Neural progenitor cell (in vitro differentiated cells): ENCODE measurements at regions not wholly inside any gene's neighbourhood (a gene's known extent, or its start where the extent isn't known, plus 50 kb on each side); places are given as distances from the start of the nearest gene placed in this dataset.

ENCODE experiments used
- EZH2phosphoT487 ChIP-seq: fragments of 200-600 bp; sonication (generic); IDR thresholded peaks from 2 replicates; pipeline ENCODE4 v1.6.1; 2017; ENCODE audit warnings: antibody characterized with exemption
- TF ChIP-seq, protein P1 (sequence below): fragments of 200-600 bp; sonication (generic); IDR thresholded peaks from 2 replicates; pipeline ENCODE4 v1.5.1; 2017; ENCODE audit warnings: antibody characterized with exemption, mild to moderate bottlenecking

DNA sequence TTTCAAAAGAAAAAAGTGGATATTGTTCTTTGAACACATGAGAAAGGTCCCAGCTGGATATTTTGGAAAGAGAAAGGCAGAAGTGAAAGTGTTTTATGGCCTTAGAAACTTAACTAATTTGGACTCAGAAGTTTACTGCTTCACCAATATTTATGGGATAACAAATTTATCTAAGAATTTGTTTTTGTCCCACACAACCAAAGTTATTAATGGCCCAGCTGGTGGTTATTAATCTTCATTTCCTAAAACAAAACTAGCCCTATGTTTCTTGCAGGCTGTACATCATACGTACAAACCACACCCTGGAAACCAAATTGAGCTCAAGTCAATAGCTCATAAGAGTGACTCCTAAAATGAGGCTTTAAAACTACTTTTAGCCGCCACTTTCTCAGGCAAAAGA lies 372.9 kb upstream of the LMCD1 start:
- TF ChIP-seq, protein P1, sequence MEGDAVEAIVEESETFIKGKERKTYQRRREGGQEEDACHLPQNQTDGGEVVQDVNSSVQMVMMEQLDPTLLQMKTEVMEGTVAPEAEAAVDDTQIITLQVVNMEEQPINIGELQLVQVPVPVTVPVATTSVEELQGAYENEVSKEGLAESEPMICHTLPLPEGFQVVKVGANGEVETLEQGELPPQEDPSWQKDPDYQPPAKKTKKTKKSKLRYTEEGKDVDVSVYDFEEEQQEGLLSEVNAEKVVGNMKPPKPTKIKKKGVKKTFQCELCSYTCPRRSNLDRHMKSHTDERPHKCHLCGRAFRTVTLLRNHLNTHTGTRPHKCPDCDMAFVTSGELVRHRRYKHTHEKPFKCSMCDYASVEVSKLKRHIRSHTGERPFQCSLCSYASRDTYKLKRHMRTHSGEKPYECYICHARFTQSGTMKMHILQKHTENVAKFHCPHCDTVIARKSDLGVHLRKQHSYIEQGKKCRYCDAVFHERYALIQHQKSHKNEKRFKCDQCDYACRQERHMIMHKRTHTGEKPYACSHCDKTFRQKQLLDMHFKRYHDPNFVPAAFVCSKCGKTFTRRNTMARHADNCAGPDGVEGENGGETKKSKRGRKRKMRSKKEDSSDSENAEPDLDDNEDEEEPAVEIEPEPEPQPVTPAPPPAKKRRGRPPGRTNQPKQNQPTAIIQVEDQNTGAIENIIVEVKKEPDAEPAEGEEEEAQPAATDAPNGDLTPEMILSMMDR = no peak
- TF ChIP-seq EZH2phosphoT487 = no peak
